ENCODE measurements at regions not wholly inside any gene's neighbourhood (a gene's known extent, or its start where the extent isn't known, plus 50 kb on each side); places are given as distances from the start of the nearest gene placed in this dataset.
A peak's percentile ranks its signal among the peaks of the same experiment; 100 is the strongest.

- DNase-seq (ENCODE audit: low read depth, low spot score), result no peak
Observed at GRCh38 chr7:117972606-117973005, 99.4 kb upstream of the CTTNBP2 start.

DNA sequence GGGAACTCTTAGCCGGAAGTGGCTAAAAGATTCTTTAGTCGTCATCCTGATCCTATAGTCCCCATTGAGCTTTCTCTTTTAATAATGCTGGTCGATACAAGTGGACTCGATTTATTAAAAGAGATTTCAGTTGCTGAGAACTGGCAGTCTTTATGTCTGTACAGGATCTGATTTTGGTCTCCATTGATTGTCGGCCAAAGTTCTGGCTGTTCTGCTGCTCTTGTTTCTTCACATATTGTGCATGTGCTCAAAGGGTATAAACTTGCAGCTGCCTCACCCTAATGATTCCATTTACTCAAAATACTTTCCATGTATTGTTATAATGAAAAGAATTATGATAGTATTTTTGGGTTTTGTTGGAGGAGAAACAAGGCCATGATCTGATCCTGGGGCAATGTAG is 100.7 kb upstream of the CTTNBP2 start:
- DNase-seq (ENCODE audit: low read depth, low spot score), result no peak

DNA sequence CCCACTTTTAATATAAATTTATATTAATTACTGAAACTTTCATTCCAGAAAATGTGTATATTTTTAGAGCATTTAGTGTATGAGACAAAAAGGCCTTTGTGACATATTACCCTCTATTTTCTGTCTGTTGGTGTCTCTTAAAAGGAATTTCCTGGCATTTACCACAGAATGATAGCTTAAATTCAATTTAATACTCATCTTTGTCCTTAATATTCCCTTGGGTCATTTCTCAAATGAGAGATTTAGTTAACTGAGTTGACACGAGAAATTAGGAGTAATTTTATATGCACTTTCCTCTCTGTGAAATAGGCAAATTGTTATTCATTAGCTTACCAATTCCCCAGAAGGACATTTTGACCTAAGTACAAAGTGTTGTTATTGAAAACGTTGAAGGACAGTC is 101.7 kb upstream of the CTTNBP2 start:
- no peak for DNase-seq (ENCODE audit: low read depth, low spot score)

DNA sequence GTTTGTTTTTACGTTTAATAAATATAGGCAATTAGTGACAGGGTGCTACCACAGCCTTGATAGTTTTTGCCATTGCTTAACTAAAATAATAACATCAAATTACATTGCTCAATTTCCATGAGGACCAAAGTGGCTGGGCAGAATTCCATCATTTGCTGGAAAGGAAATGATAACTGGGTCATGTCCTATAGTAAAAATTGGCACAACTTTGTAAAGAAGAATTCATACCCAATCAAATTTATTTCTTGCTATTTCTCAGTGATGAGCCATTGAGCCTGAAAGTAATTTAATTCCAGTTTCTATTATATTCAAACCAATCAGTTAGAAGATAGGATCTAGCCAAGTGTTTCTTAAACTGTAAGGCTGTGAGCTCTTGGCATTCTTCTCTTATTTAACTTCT is 102.2 kb upstream of the CTTNBP2 start:
- no peak for DNase-seq (ENCODE audit: low read depth, low spot score)

DNA sequence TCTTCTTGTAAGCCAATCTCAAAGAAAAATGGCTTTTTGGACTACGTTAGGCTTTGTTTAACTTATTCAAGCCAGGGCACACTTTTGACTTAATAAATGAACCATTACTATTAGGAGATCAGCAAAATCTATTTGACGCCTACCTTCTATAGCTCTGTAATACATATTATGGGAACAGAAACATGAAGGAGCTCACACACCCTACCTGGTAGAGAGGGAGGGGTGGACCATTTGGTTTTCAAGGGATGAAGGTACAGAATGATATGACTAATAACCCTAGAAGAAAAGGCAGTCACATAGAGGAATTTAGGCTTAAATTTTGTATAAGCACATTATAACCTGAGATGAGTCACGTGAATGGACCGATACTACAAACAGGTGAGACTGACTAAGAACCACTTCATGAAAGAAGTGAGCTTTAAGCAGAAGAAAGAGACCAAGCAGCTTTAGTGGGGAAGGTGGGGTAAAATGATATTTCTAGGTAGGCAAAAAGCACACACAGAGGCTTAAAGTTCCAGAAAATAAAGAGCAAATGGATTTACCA is 106.8 kb upstream of the CTTNBP2 start:
- DNase-seq (ENCODE audit: low read depth, low spot score), result no peak

DNA sequence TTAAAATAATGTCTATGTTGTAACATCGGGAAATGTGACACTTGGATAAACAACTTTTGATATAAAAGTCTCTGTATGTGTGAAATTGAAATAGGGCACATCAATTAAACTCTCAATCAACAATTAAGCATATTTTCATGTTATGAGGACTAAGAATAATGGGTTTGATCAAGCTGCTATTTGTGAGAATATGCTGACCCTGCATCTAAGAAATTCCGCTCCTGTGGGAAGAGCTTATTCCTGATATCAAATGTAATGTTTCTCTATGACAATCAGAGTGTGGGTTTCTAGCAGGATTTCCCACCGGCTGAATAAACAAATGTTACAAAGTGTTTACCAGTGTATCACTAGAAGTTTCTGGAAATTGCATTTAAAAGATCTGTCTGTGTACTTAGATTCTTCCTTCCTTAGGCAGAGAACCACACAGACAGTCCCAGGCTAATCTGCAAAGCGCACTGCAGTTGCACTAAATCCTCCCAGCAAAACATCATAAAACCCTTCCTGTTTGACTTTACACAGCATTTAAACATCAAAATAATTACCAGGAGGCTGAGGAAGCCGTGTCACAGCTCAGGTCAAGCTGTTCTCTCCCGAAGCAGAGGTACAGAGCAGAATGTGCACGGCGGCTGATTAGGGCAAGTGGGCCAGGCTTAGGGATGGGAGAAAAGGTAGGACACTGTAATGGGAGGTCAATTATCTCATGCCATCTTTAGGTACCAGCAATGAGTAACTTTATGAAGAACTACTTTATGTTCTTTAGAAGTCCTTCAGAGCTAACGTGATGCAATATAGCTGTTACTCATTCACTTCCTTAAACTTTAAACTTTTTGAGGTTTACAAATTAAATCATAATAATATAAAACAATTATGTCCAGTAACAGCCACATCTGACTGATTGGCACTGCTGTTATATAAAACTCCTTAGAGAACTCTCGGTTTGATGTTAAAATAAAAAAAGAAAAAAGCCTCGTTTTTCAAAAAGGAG is 109.1 kb upstream of the CTTNBP2 start:
- DNase-seq (ENCODE audit: low read depth, low spot score), result no peak

DNA sequence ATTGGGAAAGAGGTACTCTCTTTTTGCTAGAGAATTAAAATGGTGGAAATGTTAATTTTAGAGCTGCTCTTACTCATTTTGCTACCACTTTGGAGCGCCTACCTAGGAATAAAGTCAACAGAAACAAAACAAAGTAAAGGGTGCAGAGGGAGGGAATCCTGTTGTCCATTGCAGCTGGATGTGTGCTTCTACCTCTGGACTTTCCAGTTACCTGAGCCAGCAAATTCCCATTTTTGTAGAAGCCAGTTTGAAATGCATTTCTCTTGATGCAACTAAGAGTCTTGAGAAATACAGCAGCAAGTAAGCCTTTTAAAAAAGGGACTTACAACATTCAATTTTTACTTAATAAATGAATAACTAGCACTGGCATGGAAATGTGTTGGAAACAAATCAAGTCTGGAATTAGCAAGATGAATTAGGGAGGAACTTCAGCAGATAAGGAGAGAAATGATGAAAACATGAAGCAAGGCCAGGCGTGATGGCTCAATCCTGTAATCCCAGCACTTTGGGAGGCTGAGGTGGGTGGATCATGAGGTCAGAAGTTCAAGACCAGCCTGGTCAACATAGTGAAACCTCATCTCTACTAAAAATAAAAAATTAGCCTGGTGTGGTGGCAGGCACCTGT is 113.5 kb upstream of the CTTNBP2 start:
- DNase-seq (ENCODE audit: low read depth, low spot score), result no peak

DNA sequence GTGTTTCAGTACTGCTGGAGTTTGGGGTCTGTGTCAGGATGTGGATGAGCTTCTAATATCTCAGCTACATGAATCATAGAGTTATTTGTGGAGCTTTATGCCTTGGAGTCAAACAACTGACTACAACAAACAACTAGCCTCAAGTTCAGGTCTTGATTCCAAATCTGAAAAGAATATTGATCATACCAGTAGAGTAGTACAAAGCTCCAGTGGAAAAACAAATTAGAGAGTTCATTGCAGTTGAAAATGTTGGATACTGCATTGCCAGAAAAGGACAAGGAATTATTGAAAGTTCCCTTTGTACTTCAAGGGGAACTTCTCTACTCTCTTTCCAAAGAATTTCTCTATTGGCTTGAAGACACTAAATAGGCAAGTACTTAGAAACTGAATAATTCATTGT is 117.6 kb upstream of the CTTNBP2 start:
- no peak for DNase-seq (ENCODE audit: low read depth, low spot score)

- no peak for DNase-seq (ENCODE audit: low read depth, low spot score)
Observed at GRCh38 chr7:117992635-117993376, 119.6 kb upstream of the CTTNBP2 start.

DNA sequence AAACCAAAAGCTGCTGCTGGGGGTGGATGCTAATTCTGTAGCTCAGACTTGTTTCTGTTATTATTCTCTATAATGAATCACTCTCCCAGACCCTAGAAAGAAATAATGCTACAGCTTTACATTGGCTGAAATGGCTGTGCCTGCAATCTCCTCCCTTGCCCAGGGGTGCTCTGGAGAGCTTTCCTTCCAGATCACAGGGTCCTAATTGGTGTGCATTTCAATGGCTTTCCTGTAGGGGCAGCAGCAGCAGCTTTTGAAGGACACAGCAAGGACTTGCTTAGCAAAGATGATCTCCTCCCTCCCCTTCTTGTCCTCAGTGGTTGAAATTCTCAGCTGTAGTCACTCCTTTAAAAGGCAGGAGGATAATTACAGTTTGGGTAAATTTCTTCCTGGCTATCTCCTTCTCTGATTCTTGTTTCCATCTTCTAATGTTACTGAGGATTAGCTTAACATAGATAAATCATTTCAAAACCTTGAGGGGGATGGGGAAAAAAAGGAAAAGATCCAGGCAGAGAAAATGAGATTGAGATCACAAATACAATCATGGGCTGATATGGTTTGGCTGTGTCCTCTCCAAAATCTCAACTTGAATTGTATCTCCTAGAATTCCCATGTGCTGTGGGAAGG is 120.2 kb upstream of the CTTNBP2 start:
- peak; percentile 80 for DNase-seq (ENCODE audit: low read depth, low spot score)

DNA sequence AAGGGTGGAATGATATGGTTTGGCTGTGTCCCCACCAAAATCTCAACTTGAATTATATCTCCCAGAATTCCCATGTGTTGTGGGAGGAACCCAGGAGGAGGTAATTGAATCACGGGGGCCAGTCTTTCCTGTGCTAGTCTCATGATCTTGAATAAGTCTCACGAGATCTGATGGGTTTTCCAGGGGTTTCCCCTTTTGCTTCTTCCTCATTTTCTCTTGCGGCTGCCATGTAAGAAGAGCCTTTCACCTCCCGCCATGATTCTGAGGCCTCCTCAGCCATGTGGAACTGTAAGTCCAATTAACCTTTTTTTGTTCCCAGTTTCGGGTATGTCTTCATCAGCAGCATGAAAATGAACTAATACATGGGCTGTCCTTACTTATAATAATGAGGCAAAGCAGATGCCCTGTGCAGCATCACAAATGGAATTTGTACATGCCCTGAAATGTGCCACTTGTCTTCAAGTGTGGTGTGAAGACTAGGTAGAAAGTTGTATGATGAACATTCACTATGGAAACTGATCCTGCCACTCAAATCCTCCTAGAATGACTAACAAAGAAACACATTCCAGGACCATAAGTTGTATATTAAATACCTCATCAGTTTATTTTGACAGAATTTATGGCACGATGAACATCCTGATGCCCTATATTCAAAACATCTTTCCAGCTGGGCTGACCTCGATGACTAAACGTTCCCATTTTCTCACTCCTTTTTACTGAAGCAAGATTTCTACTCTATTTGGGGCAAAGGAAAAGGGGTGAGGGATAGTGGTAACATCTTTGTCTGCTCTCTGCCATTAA is 122.8 kb upstream of the CTTNBP2 start:
- DNase-seq (ENCODE audit: low read depth, low spot score), result no peak

DNA sequence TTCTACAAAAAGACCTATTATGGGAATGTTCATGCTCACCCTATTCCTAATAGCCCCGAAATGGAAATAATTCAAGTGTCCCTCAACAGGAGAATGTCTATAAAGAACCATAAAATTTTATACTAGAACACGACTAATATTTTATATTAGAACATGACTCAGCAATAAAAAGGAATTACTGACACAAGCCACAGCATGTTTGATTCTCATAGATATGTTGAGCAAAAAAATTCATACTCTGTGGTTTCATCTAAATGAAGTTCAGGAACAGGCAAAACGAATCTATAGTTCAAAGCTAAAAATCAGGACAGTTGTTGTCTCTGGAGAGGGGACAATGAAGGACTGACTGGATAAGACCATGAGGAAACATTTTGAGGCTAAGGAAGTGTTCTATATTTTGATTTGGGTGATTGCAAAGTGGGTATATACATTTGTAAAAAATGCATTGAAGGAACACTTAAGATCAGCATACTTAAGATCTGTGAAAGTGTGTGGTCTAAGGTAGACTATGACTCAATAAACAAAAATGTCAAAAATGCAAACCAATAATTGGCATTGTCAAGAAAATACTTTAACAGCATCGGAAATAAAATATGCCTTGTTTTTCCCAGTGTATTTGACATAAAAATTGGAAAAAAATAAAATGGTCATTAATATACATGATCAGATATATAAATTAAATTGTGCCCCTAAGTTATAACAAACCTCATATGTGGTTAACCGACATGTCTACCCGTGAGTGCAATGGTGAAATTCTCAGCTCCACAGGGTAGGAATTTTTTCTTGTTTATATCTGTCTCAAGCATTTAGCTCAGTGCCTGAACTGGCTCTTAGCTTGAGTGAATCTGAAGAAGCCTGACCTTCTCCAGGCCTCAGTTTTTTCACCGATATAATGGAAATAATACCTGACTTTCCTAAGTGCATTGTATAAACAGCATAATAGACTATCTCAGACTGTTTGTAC is 124.9 kb upstream of the CTTNBP2 start:
- DNase-seq (ENCODE audit: low read depth, low spot score), result no peak

DNA sequence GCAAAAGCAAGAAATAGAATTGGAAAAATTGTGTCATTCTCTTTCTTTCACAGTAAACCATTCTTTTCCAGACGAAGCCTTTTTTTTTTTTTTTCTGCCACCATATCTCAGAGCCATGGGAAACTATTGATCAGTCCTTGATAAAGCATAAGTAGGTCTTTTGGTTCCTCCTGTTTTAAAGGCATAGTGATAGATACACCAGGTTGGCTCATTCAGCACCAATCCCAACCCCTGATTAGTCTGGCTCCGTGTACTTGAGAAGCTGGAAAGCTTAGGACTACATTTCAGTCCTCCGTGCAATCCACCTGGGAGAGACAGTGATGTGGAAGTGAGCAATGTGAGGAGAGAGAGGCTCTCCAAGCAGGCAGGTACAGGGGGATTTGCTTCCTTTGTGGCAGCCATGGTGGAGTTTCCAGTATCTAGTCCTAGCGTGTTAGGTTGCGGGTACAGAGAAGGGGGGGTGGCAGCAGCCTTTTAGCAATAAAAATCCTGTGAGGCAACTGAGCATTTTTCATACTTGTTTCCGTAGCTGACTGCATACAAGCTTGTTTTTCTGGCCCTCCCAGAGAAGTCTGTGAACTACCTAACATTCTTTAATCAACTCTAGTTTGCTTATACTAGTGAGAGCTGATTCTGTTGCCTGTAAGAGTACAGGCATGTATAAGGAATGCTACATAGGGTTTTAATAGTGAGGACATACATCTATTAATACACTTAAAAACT is 127.4 kb upstream of the CTTNBP2 start:
- no peak for DNase-seq (ENCODE audit: low read depth, low spot score)

GRCh38 chr7:118003476-118003875 is 130.2 kb upstream of the CTTNBP2 start:
- DNase-seq (ENCODE audit: low read depth, low spot score), result peak; percentile 20

DNA sequence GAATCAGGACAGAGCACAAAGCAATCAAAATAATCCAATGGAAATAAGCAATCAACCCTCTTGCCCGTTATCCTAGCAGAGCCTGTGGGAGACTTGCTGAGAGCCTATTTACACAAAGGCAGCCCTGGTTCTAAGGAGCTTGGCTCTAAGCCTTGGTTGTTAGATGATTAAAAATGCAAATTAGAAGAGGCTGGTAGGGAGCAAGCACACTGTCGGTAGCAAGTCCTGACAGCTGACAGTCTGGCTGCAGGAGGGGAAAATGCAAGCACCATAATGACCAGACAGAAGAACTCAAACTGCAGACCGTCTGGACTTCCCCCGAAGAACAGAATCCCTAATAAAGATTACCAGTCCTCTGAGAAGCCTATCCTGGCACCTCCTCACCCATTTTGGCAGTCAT is 131.8 kb upstream of the CTTNBP2 start:
- DNase-seq (ENCODE audit: low read depth, low spot score), result peak; percentile 24

DNA sequence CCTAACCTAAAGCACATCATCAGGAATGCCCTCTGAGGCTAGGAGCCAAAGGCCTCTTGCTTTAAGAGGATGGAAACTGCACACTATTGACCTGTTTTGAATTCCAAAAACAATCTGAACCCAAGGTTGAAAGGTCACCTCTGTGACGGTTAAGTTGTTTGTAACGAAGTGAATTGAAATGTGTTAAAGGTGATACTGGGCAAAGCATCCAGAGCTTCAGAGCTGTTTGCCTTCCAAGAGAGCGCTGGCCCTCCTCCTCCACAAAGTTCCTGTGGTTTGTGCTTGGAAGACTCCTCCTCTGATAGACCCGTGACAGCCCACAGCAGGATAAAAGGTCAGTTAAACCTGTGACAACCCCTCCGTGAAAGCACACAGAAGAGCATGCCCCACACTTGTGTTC is 133.7 kb upstream of the CTTNBP2 start:
- DNase-seq (ENCODE audit: low read depth, low spot score), result no peak

GRCh38 chr7:118009419-118009818 is 136.2 kb upstream of the CTTNBP2 start:
- no peak for DNase-seq (ENCODE audit: low read depth, low spot score)

DNA sequence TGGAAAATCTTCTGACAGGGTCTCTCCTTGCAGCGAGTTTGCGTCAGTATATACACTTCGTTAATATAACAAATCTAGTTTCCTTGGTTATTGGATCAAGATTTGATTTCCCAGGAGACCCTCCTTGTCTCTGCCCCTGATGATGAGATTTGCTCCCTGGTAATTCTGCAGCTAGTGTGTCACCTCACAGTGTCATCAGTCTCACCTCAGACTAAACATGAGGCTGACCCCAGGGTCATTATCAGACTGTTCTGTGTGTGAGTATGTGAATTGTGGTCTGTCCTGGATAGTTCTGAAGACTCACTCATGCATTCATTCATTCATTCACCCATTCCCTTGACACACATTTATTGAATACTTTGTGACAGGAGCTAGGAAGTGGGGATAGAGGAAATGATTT is 138.4 kb upstream of the CTTNBP2 start:
- no peak for DNase-seq (ENCODE audit: low read depth, low spot score)
